HG02981 (cell line): ENCODE measurements at regions not wholly inside any gene's neighbourhood (a gene's known extent, or its start where the extent isn't known, plus 50 kb on each side); places are given as distances from the start of the nearest gene placed in this dataset.

Experiments
- ATAC-seq: cut with Tn5 transposase; IDR thresholded peaks from one replicate; pipeline ENCODE4 v1.9.1; 2021; ENCODE audit warnings: mild to moderate bottlenecking, moderate library complexity; ENCODE audit not compliant: unreplicated experiment

- ATAC-seq, result no peak
Observed at GRCh38 chrX:10021461-10022272, 54.5 kb downstream of the CLDN34 start.

DNA sequence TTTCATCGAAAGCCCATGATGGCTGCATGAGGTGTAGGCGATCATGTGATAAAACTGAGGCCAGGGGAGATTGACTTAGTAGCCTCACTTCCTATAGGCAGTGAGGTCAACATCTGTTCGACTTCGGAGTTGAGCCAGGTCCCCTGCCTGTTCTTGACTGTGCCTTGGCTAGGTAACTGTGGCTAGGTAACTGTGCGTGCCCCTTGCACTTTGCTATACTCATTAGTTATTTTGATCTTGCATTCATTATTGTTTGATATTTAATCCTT, 55.0 kb downstream of the CLDN34 start:
- no peak for ATAC-seq

GRCh38 chrX:10022580-10023245, 55.6 kb downstream of the CLDN34 start:
- ATAC-seq, result no peak

DNA sequence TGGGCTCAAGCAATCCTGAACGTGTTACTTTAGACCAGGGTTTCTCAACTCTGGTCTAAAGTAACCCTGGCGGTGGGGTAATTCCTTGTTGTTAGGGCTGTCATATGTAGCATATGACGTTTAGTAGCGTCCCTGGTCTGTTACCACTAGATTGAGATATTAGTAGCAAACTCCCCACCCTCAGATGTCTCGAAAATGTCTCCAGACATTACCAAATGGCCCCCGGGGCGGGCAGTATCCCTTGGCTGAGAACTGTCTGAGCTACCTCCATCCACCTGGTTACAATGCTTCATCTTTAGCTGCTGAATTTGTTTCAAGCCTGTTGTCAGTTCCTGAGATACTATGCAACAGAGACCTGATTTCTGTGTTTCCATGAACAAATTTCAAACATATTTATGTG, 56.7 kb downstream of the CLDN34 start:
- ATAC-seq, result no peak

- no peak for ATAC-seq
Observed at GRCh38 chrX:10025742-10026493, 58.8 kb downstream of the CLDN34 start.

- ATAC-seq, result no peak
Observed at GRCh38 chrX:10028283-10029104, 61.3 kb downstream of the CLDN34 start.

- no peak for ATAC-seq
Observed at GRCh38 chrX:10030570-10030969, 63.4 kb downstream of the CLDN34 start.

GRCh38 chrX:10031746-10032145, 64.6 kb downstream of the CLDN34 start:
- ATAC-seq, result no peak

GRCh38 chrX:10032147-10032546, 65.0 kb downstream of the CLDN34 start:
- ATAC-seq, result no peak

- no peak for ATAC-seq
Observed at GRCh38 chrX:10033375-10034007, 66.3 kb downstream of the CLDN34 start.

DNA sequence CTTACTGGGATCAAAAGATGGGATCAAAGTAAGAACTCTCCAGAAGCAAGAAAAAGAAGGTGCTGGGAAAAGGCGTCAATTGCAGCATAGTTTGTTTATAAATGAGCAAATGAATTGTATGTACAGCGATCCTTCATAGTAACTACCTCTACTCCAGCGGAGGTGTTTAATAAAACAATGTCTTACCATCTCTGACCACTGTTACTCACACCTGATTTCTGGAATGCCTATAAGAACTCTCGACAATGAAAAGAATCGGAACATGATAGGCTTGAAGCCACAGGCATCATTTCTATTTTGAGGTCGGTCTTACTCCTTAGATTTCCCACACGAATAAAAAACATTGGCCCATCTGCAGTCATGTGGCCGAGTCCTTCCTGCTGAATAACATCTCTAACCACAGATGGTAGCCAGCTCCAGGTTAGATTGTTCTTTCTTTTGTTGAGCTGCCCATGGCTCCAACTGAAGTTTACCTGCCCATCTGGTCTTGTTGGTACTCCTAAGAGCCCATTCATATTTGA, 67.6 kb downstream of the CLDN34 start:
- ATAC-seq, result no peak

GRCh38 chrX:10038585-10038984, 71.4 kb downstream of the CLDN34 start:
- ATAC-seq, result no peak

DNA sequence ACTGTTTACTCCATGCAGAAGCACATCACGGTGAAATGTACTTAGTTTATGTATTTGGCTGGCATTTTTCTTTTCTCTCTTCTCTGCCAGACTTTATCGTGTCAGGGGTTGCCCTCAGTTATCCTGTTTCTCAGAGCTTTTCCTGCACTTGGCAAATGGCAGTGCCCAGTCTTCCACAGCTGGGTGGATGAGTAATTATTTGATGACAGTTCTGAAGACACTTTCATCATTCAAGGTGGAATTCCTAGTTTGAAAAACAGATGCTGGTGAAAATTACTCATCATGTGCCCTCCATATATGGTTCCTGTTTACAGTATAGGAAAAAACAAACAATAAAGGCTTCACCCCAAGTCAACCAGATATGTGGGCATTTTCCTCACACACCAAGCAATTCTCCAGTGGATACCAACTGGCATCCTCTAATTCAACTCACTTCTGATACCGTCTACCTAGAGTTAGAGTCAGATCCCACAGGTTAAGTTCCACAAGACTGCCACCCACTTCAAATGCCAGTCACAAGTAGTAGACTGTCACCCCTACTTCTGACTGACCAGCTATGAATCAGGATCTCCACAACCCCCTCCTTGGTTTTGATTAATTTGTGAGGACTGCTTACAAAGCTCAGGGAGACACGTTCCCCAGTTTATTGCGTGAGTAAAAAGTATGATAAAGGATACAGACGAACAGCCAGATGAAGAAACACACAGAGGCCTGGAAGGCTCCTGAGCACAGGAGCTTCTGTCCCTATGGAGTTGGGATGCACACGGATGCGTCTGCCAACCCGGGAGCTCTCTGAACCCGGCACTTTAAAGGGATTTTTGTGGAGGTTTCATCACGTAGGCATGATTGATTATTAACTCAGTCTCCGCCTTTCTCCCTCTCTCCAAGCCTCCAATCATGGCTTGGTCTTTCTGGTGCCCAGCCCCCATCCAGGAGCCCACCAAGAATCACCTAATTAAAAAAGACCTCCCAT, 72.9 kb downstream of the CLDN34 start:
- no peak for ATAC-seq

GRCh38 chrX:10040961-10041360, 73.8 kb downstream of the CLDN34 start:
- ATAC-seq, result no peak

- no peak for ATAC-seq
Observed at GRCh38 chrX:10041383-10041782, 74.2 kb downstream of the CLDN34 start.

DNA sequence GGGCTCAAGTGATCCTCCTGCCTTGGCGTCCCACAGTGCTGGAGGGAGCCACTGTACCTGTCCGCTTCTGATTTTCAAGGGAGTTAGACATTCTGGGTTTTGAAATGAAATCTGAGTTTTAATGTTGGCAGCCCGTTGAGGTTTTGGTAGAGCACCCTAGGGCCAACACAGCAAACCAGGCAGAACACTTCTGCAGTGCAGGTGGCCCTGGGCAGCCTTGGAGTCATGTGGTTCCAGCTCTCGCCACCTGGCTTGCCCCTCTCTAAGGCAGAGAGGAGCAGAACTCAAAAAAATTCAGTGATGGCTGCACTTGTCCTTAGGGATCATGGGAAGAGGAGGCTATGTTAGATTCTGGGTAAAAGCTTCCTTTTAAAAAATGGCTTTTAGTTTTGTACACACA, 74.9 kb downstream of the CLDN34 start:
- no peak for ATAC-seq

DNA sequence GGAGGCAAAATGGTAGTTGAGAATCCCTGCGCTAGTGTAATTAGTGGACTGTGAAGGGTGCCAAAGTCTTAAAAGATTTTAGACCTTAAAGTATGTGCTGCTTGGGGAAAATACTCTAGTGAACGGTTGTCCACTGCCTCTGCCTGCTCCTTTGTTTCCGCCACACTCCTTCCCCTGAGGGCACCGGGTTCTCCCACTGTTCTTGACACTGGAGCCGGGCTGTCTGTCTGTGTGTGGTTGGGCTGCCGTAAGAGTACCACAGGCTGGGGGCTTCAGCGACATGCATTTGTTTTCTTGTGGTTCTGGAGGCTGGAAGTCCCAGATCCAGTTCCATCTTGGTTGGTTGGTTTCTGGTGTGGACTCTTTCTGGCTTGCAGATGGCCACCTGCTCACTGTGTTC, 76.2 kb downstream of the CLDN34 start:
- ATAC-seq, result no peak

DNA sequence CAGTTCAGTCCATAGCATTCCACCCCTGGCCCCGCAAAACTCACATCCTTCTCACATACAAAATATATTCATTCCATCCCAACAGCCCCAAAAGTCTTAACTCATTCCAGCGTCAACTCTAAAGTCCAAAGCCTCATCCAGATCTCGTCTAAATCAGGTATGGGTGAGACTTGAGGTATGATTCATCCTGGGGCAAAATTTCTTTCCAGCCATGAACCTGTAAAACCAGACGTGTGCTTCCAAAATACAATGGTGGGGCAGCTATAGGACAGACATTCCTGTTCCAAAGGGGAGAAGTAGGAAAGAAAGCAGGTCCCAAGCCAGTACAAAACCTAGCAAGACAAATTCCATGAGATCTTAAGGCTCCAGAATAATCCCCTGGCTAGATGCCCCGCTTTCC, 76.9 kb downstream of the CLDN34 start:
- no peak for ATAC-seq

GRCh38 chrX:10045327-10046000, 78.3 kb downstream of the CLDN34 start:
- no peak for ATAC-seq
